ENCODE measurements at regions not wholly inside any gene's neighbourhood (a gene's known extent, or its start where the extent isn't known, plus 50 kb on each side); places are given as distances from the start of the nearest gene placed in this dataset.
"Not testable (repeated sequence)": the region's sequence is repeated elsewhere in the genome, so short reads cannot be mapped to it uniquely, and the experiment has no call there.

DNA sequence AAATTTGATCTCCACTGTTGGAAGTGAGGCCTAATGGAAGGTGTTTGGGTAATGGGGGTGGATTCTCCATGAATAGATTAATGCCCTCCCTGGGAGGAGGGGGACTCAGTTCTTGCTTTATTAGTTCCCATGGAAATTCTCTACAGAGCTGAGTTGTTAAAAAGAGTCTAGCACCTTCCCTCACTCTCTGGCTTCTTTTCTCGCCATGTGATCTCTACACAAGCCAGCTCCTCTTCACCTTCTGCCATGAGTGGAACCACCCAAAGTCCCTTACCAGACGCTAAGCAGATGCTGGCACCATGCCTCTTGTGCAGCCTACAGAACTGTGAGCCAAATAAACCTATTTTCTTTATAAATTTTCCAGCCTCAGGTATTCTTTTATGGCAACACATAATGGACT is 465.8 kb upstream of the ANO5 start:
- DNase-seq = no peak

DNA sequence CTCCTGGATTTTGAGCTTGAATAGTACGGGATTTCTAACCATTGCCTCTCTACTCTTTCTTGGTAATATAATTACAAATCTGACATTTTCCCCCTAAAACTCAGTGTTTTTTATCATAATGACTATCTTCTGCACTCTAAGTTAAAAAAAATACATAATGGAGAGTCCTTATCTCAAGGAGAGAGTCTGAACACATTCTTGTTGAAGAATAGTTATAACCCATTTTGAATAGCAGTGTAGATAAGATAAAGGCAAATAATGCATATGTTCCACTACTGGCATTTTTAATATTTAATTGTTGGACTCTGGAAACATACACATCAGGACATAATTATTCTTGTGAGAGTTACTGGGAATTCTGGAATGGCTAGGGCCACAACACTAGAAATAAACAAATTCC is 456.5 kb upstream of the ANO5 start:
- no peak for DNase-seq

DNA sequence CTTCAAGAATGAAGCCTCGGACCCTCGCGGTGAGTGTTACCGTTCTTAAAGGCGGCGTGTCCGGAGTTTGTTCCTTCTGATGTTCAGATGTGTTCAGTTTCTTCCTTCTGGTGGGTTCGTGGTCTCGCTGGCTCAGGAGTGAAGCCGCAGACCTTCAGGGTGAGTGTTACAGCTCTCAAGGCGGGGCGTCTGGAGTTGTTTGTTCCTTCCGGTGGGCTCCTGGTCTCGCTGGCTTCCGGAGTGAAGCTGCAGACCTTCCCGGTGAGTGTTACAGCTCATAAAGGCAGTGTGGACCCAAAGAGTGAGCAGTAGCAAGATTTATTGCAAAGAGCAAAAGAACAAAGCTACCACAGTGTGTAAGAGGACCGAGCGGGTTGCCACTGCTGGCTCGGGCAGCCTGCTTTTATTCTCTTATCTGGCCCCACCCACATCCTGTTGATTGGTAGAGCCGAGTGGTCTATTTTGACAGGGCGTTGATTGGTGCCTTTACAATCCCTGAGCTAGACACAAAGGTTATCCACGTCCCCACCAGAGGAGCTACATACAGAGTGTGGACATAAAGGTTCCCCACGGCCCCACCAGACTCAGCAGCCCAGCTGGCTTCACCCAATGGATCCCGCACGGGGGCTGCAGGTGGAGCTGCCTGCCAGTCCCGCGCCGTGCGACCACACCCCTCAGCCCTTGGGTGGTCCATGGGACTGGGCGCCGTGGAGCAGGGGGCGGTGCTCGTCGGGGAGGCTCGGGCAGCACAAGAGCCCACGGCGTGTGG is 440.2 kb upstream of the ANO5 start:
- not testable (repeated sequence) for DNase-seq

DNA sequence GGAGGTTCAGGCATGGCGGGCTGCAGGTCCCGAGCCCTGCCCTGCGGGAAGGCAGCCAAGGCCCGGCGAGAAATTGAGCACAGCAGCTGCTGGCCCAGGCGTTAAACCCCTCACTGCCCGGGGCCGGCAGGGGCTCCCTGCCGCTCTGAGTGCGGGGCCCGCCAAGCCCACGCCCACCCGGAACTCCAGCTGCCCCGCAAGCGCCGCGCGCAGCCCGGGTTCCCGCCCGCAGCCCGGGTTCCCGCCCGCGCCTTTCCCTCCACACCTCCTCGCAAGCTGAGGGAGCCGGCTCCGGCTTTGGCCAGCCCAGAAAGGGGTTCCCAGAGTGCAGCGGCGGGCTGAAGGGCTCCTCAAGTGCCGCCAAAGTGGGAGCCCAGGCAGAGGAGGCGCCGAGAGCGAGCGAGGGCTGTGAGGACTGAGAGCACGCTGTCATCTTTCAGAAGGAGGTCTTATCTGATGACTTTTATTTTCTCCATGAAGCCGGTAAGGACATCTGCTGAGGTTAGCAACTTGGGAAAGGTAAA is 439.6 kb upstream of the ANO5 start:
- not testable (repeated sequence) for DNase-seq

DNA sequence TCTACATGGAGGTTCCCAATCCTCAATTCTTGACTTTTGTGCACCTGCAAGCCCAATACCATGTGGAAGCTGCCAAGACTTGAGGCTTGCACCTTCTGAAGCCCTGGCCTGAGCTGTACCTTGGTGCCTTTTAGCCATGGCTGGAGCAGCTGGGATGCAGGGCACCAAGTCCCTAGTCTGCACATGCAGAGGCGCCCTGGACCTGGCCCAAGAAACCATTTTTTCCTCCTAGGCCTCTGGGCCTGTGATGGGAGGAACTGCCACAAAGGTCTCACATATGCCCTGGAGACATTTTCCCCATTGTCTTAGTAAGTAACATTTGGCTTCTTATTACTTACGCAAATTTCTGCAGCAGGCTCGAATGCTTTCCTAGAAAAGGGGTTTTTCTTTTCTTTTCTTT is 431.9 kb upstream of the ANO5 start:
- no peak for DNase-seq

DNA sequence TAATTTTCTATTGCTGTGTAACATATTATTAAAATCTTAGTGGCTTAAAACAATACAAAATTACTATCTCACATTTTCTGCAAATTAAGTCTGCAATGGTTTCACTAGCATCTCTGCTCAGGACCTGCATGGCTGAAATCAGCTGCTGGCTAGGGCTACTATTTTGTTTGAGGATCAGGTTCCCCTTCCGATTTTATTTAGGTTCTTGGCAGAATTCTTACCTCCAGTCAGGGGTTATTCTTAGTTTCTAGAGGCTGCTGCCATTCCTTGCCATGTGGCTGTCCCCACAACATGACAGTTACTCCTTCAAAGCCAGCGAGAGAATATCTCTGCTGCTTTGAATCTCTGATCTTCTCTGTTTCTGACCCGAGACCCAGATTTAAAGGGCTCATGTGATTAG is 424.5 kb upstream of the ANO5 start:
- no peak for DNase-seq

DNA sequence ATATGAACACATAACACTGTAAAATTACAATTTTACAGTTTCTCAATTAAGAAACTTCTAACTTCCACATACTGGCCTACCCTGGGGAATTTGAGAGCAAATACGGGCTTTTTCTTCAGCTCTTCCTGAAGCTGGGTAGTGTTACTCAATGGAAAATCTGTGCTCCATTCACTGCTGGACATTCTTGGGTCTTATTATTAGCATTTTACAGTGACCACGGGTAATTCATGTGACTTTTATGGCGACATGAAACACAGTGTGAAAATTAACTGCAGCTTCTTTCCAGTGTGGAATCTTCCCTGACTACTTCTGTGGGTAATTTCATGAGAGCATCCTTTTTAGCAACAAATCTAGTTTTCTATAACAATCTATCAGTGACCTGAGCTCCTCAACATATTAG is 423.7 kb upstream of the ANO5 start:
- no peak for DNase-seq

DNA sequence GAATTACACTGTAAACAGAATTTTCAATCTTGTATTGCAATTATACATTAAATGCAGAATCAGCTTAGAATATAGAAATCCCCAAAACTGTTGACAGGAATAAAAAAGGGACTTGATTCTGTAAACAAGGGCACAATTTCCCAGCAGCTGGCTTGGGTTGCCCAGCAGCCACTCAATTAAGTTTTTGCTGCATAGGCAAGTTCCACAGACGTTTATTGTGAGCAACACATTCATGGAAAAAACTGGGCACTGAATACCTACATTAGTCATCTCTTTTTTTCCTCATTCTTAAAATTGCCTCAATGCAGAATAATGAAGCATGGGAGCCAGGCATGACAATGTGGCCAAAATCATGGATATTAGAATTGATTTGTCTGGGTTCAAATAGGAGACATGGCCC is 421.8 kb upstream of the ANO5 start:
- no peak for DNase-seq

DNA sequence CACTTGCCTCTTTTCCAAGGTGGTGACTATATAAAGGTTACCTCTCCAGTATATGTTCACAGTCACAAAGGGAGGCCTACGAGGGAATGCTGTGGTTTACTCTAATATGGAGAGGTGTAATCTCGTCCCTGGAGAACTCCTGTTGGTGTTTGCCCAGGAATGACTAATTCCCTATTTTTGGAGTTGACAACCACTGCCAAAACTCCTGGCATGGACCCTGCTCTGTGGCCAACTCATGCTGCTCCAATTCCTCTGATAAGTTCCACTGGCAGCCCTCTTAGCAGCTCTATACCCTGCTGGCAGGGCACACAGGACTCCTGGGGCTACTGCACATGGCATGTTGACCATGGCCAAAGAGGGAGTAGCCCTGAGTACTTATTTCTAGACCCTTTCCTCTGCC is 418.7 kb upstream of the ANO5 start:
- no peak for DNase-seq

DNA sequence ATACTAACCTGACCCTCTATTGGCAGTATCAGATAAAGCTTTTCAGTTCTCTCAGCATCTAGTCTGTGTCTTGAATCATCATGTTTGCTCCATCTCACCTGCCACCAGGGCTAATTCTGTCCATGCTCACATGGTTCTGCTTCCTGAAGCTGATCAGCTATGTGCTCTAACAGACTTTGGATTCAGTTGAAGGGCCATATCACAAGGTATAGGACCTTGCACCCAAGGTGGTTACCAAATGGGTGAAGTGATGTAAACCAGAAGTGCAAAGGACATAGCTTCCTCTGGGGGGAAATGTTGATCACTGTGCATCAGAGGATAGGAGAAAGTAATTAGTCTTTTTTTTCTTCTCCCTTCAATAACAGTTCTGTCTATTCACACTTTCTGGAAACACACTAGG is 417.0 kb upstream of the ANO5 start:
- DNase-seq = no peak

DNA sequence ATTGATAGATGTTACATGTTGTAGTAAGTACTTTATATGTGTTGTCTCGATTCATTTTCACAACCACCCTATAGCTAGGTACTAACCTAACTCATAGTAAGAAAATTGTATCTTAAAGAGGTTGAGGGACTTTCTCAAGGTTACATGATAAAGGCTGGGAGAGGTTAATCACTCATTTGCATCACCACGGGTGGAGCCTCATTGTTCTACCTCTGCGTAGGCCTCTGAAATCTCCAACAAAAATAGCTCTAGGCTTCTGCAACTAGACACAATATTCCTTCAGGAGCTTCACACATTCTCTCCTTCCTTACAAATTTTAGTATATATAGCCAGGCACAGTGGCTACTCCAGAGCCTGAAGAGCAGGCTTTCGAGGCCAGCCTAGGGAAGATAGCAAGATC is 408.9 kb upstream of the ANO5 start:
- DNase-seq = no peak

DNA sequence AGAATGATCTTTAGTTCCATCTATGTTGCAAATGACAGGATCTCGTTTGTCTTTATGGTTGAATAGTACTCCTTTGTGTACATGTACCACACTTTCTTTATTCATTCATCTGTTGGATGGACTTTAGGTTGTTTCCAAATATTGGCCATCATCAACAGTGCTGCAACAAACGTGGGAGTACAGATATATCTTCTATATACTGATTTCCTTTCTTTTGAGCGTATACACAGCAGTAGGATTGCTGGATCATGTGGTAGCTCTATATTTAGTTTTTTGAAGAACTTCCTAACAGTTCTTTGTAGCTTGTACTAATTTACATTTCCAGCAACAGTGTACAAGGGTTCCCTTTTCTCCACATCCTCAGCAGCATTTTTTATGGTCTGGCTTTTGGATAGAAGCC is 407.5 kb upstream of the ANO5 start:
- no peak for DNase-seq

DNA sequence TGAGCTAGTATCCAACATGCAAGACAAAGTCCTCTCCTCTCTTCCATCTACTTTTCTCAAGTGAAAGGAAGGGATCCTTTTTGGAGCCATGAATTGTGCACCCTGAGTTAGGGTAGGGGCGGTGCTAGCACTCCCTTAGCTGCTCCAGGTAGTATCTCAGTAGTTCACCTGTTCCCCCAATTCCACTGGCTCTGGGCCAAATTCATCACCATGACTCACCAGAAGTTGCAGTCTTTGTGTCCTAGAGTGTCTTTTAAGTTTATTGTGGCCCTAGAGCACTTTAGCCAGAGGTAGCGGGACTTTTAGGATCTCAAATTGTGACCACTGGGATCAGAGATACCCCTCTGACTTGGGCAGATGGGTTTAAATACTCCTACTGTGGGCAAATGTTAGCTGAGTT is 398.6 kb upstream of the ANO5 start:
- DNase-seq = no peak

DNA sequence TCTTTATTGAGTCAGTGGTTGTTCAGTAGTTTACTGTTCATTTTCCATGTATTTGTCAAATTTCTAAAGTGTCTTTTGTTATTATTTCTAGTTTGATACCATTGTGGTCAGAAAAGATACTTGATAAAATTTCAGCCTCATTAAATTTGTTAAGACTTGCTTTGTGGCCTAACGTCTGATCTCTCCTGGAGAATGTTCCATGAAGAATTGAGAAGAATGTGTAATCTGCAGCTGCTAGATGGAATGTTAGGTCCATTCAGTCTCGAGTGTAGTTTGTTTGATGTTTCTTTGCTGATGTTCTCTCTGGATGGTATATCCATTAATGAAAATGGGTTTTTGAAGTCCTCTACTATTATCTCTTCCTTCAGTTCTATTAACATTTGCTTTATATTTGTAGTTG is 394.7 kb upstream of the ANO5 start:
- DNase-seq = no peak

DNA sequence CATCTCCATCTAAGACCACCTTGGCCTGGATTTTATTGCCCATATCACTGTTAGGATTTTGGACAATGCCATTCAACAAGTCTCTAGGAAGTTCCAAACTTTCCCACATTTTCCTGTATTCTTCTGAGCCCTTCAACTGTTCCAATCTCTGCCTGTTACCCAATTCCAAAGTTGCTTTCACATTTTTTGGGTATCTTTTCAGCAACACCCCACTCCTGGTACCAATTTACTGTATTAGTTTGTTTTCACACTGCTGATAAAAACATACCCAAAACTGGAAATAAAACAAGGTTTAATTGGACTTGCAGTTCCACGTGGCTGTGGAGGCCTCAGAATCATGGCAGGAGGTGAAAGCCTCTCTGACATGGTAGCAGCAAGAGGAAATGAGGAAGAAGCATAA is 388.4 kb upstream of the ANO5 start:
- not testable (repeated sequence) for DNase-seq

DNA sequence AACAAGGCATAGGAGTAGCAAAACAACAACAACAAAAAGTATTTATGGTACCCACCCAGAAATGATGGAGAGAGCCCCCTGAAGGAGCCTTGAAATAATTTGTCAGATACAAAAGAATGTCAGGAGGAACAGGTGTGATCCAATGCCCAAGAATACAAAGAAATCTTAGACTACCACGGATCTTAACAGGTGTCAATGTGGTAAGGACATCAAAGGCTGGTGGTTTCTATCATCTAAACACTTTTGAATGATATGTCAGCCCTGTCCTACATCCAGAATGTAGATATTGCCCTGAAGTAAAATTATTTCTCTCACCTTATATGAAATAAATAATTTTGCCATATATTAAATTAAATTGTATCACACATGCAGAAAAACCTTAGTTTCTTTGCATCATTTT is 386.4 kb upstream of the ANO5 start:
- no peak for DNase-seq

DNA sequence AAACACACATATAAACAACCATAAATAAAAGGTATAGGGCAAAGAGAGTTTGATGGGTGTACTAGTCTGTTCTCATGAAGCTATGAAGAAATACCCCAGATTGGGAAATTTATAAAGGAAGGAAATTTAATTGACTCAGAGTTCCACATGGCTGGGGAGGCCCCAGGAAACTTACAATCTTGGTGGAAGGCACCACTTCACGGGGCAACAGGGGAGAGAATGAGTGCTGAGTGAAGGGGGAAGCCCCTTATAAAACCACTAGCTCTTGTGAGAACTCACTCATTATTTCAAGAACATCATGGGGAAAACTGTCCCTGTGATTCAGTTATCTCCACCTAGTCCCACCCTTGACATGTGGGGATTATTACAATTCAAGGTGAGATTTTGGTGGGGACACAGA is 385.9 kb upstream of the ANO5 start:
- no peak for DNase-seq

DNA sequence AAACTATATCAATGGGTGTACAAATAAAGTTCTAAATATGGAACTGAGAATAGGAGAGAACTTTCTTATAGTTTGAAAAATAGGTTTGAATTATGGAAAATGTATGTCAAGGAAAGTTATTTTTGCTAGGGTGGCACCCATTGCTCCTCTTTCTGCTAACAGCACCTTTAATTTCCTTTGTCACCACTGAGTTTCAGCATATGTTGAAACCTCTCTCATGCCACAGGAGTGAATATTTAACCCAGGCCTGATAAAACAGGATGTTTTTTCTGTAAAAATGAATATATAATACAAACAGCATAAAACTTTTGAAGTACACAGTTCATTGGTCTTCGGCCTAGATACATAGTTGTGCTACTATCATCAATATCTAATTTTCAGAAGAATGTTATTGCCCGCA is 385.5 kb upstream of the ANO5 start:
- DNase-seq = no peak

DNA sequence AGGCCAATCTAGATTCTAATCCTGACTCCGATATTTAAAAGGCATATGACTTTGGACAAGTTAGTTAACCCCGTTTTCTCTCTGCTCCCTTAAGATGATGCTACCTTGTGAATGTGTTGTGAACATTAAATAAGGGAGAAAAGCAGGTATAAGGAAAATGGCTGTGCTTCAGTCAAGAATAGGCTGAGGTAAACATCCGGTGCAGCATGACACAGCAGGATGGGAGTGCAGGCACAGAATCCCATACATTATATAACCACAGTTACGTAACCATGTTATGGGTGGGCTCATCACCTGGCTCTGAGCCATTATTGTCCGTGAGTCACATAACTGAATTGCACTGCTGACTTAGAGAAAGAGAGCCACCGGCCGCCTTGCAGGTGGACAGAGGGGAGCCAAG is 382.2 kb upstream of the ANO5 start:
- DNase-seq = no peak

DNA sequence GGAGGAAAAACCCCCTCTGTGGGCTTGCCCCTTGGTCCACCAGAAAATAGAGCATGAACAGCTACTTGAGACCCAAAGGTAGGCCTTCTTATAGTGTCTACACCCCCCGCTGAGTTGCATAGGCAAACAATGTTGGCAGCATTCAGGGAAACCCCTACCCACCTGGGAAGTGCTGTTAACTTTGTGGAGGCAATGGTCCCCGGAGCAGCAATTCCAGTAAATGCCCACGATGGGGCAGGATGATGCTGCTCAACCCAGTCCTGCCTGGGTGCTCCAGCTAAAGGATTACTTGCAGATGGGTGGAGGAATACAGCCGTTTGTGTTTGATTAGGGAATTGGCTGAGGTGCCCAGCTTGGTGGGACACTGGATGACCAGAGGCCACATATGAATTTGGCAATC is 381.3 kb upstream of the ANO5 start:
- no peak for DNase-seq

DNA sequence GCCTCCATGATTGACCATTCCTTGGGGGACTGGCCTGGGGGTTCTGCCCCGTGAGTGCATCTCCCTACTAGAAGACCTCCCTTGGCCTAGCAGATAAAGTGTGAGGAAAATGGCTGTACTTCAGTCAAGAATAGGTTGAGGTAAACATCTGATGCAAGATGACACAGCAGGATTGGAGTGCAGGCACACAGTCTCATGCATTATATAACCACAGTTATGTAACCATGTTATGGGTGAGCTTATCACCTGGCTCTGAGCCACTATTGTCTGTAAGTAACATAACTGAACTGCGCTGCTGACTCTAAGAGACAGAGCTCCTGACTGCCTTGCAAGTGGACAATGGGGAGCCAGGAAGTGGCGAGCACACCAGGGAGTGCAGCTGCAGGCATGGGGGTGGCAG is 378.7 kb upstream of the ANO5 start:
- DNase-seq = no peak

DNA sequence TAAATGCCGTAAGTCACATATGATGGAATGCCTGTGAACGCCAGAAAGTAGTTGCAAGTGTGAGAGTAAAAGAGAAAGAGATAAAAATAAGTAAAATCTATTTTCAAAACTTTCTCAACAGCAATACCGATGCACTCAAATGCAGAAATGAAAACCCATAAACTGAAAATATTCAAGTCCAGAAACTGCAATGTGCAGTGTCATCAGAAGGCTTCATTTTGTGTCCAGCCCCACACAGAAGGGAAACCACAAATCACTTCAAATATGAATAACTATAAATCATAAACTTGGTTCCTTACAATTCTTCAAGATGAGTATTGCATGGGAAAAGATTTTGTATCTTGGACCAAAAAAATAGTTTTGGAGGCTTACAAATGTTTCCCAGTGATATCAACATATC is 375.2 kb upstream of the ANO5 start:
- DNase-seq = no peak

DNA sequence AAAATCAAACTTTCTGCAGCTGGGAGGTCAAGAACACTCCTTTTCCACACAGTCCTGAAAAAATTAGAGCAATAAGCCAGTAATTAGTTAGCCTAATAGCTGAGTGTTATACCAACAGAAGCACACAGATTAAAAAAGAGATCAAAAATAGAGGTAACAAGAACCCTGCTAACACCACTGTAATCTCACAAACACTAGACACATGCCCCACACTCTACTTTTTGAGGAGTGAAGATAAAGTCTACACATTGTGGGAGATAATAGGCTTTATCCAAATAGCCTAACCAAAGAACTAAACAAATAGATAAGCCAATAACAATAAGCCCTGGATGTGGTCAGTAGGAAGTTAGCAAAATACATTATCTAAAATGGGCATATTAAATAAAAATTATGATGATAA is 372.7 kb upstream of the ANO5 start:
- DNase-seq = no peak

DNA sequence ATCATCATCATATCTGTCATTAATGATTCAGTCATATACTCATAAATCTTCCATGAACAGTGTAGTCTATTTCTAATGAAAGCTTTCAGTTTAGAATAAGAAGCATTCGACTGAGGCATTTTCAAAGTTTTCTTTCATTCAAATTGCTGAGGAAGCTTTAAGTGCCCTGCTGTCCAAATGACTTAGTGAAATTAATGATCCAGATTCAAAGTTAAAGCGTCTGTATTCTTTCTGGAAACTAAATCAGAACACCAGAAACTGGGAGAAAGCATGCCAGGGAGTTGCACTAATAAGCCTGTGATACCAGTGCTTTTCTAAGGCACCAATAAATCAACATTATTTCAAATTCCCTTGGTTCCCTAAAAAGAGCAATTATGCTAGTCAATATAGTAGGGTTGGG is 367.8 kb upstream of the ANO5 start:
- DNase-seq = no peak

DNA sequence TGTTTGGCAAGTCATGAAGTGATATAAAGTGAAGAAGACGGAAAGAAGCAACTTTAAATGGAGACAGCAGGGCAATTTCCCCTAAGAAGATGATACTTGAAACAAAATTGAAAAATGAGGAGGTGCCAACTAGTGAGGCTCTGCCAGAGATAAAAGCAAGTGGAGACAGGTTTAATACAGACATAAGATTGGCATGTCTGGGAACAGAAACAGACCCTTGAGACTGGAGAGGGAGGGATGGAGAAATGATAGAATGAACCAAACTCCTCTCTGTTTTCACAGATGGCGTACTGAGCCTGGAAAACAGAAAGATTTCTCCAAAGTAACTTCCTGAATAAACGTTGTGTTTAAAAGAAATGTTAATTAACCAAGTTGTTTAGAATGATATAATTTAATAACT is 354.5 kb upstream of the ANO5 start:
- no peak for DNase-seq

Measured in femur (tissue), 1 donor.